ENCODE measurements at regions not wholly inside any gene's neighbourhood (a gene's known extent, or its start where the extent isn't known, plus 50 kb on each side); places are given as distances from the start of the nearest gene placed in this dataset.

DNA sequence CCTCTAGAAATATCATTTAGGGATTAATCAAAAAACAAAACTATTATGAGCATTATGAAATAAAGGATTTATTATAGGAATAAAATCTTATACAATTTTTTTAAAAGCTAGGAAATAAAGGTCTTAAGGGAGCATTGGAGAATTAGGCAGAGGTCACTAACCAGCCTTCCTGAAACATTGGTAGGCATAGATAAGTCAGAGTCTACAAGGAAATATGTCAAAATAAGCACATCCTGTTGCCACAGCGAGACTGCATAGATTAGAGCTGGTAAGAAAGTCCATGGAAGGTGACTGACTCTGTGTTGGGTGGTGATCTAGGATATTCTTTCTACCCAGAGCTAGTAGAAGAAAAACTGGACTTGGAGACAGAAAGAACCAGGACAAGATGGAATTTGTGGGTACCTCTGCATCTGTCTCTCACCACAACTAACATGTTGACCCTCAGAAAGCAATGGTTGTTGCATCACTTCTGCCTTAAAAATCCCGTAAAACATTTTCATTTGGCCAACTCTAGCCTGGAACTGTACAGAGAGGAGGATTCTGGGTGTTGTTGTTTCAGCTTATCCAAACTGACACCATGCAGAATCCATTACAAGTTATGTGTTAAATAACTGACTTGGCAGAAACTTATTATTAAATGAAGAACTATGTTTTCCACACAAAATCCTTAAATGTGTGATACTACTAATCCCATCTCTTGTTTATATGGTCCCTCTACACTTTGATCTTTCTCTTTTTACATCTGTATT lies 77.1 kb downstream of the FBXO5 start:
- no peak for DNase-seq (ENCODE audit: low read depth)

DNA sequence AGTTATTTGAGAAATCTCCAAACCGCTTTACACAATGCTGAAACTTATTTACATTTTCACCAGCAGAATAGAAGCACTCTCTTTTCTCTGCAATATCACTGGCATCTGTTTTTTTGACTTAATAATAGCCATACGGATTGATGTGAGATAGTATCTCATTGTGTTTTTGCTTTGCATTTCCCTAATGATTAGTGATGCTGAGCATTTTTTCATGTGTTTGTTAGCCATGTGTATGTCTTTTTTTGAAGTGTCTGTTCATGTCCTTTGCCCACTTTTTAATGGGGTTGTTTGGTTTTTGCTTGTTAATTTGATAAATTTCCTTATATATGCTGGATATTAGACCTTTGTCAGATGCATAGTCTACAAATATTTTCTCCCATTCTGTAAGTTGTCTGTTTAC lies 73.6 kb downstream of the FBXO5 start:
- DNase-seq (ENCODE audit: low read depth) = no peak

DNA sequence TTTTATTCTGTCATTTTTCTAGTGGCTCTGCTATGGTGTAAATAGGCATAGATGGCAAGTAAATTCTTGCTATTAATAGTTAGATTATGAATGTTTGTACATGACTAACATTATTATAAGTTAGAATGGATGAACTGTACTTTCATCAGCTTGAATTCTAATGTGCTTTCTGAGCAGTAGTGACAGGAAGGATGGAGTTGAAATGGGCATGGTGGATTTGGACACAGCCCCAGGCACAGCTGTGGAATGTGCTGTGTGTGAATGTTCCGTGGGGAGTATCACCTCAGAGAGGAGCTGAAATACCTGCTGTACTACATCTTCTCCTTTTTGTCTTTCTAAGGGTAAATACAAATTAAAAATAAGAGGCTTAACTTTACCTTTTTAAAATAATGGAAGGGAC lies 66.8 kb downstream of the FBXO5 start:
- no peak for DNase-seq (ENCODE audit: low read depth)

DNA sequence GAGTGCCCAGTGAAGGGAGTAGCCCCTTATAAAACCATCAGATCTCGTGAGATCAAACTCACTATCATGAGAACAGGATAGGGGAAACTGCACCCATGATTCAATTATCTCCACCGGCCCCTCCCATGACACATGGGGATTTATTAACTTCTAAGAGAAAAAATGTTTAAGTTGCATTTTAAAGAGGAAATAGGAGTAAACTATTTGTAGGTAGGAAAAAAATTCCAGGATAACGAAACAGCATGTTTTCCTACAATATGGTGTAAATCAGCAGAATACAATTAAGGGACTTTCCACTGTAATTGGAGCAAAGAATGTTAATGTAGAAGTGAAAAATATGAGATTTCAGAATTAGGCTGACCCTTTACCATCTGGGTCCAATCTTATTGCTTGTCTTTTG lies 63.9 kb downstream of the FBXO5 start:
- no peak for DNase-seq (ENCODE audit: low read depth)

DNA sequence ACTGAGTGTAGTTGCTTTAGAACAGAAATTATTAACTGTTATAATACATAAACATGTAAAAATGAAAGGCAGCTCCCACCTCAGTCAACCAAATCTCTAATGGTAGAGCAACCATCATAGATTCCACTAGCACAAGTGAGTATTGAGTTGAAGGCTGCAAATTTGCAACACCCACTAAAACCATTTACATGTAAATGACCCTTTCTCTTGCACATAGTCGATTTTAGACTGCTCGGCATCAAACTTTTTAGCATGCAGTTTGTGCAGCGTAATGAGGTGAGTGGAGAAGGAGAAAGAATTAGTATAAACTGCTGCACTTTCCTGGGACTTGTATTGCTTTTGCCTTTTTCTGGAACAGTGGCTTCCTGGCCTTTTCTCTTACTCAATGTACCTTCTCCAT lies 62.8 kb downstream of the FBXO5 start:
- no peak for DNase-seq (ENCODE audit: low read depth)
